Neural progenitor cell (in vitro differentiated cells): ENCODE measurements at regions not wholly inside any gene's neighbourhood (a gene's known extent, or its start where the extent isn't known, plus 50 kb on each side); places are given as distances from the start of the nearest gene placed in this dataset.

Experiments used
- CTCF ChIP-seq: fragments of 200-600 bp; sonication (generic); IDR thresholded peaks from 2 replicates; pipeline ENCODE4 v1.5.1; 2017; ENCODE audit warnings: antibody characterized with exemption, mild to moderate bottlenecking
- EZH2 ChIP-seq: fragments of 200-600 bp; sonication (generic); IDR thresholded peaks from 2 replicates; pipeline ENCODE4 v1.6.1; 2017; ENCODE audit warnings: antibody characterized with exemption, mild to moderate bottlenecking, moderate library complexity
- EZH2phosphoT487 ChIP-seq: fragments of 200-600 bp; sonication (generic); IDR thresholded peaks from 2 replicates; pipeline ENCODE4 v1.6.1; 2017; ENCODE audit warnings: antibody characterized with exemption

GRCh38 chr7:138370956-138371355 lies 89.1 kb upstream of the TRIM24 start:
- TF ChIP-seq EZH2phosphoT487 (no peak), CTCF (no peak), EZH2 (no peak)
